Thyroid gland (tissue), 4 donors: ENCODE measurements at regions not wholly inside any gene's neighbourhood (a gene's known extent, or its start where the extent isn't known, plus 50 kb on each side); places are given as distances from the start of the nearest gene placed in this dataset.

Experiments
- CTCF ChIP-seq, 6 experiments: fragments of 200-600 bp in 3 of 6; fragments of 450-650 bp in 3 of 6; sonication (generic) in 3 of 6; IDR thresholded peaks; one replicate each; pipeline ENCODE4 v1.5.1; 2016 to 2019; ENCODE audit warnings: antibody characterized with exemption in 6 of 6, mild to moderate bottlenecking in 2 of 6, inconsistent platforms in 1 of 6, moderate library complexity in 1 of 6
- POLR2A ChIP-seq, 2 donors: fragments of 450-650 bp; IDR thresholded peaks; one replicate each; pipeline ENCODE4 v1.6.1; 2017; ENCODE audit warnings: antibody characterized with exemption in 2 of 2, mild to moderate bottlenecking in 2 of 2, moderate library complexity in 1 of 2

GRCh38 chr6:115570331-115570730 is 490.4 kb downstream of the FRK start:
- TF ChIP-seq CTCF (IDR thresholded peaks at IDR 0.05) (no peak), POLR2A (IDR thresholded peaks at IDR 0.05) (no peak)
